ENCODE measurements at regions not wholly inside any gene's neighbourhood (a gene's known extent, or its start where the extent isn't known, plus 50 kb on each side); places are given as distances from the start of the nearest gene placed in this dataset.

- Histone ChIP-seq H3K9me3 (ENCODE audit: control insufficient read depth in 1 of 2, low read length in 2 of 2) (no peaks in the 10 kb centered on the region), H3K4me3 (ENCODE audit: low read depth in 1 of 2, low read length in 2 of 2) (peak overlapping the region in 1 of 2 donors; percentile 35), H3K9ac (ENCODE audit: low read depth in 1 of 2, low read length in 2 of 2) (no peak overlapping the region), H3K27me3 (ENCODE audit: control insufficient read depth in 1 of 2, insufficient read depth in 2 of 2, low read length in 2 of 2) (peaks cover 0 to 6% of the 10 kb centered on the region in 2 donors), H3K27ac (ENCODE audit: low read depth, low read length) (no peak overlapping the region), H3K4me1 (ENCODE audit: control insufficient read depth in 1 of 2, insufficient read depth in 2 of 2, low read length in 2 of 2) (no peaks in the 10 kb centered on the region), H3K36me3 (ENCODE audit: control insufficient read depth in 1 of 2, insufficient read depth in 2 of 2, low read length in 2 of 2) (no peaks in the 10 kb centered on the region)
Observed at GRCh38 chr3:69540706-69541581, 155.1 kb upstream of the FRMD4B start.

- Histone ChIP-seq H3K27ac (ENCODE audit: low read depth, low read length) (no peak overlapping the region), H3K4me1 (ENCODE audit: control insufficient read depth in 1 of 2, insufficient read depth in 2 of 2, low read length in 2 of 2) (no peaks in the 10 kb centered on the region), H3K36me3 (ENCODE audit: control insufficient read depth in 1 of 2, insufficient read depth in 2 of 2, low read length in 2 of 2) (no peaks in the 10 kb centered on the region), H3K27me3 (ENCODE audit: control insufficient read depth in 1 of 2, insufficient read depth in 2 of 2, low read length in 2 of 2) (peaks cover 0 to 6% of the 10 kb centered on the region in 2 donors), H3K9ac (ENCODE audit: low read depth in 1 of 2, low read length in 2 of 2) (no peak overlapping the region), H3K9me3 (ENCODE audit: control insufficient read depth in 1 of 2, low read length in 2 of 2) (no peaks in the 10 kb centered on the region), H3K4me3 (ENCODE audit: low read depth in 1 of 2, low read length in 2 of 2) (no peak overlapping the region)
Observed at GRCh38 chr3:69539134-69539533, 153.2 kb upstream of the FRMD4B start.

- Histone ChIP-seq H3K27ac (ENCODE audit: low read depth, low read length) (no peak overlapping the region), H3K4me3 (ENCODE audit: low read depth in 1 of 2, low read length in 2 of 2) (no peak overlapping the region), H3K4me1 (ENCODE audit: control insufficient read depth in 1 of 2, insufficient read depth in 2 of 2, low read length in 2 of 2) (no peaks in the 10 kb centered on the region), H3K9ac (ENCODE audit: low read depth in 1 of 2, low read length in 2 of 2) (no peak overlapping the region), H3K36me3 (ENCODE audit: control insufficient read depth in 1 of 2, insufficient read depth in 2 of 2, low read length in 2 of 2) (no peaks in the 10 kb centered on the region), H3K27me3 (ENCODE audit: control insufficient read depth in 1 of 2, insufficient read depth in 2 of 2, low read length in 2 of 2) (peaks cover 0 to 6% of the 10 kb centered on the region in 2 donors), H3K9me3 (ENCODE audit: control insufficient read depth in 1 of 2, low read length in 2 of 2) (no peaks in the 10 kb centered on the region)
Observed at GRCh38 chr3:69538281-69538680, 152.4 kb upstream of the FRMD4B start.

DNA sequence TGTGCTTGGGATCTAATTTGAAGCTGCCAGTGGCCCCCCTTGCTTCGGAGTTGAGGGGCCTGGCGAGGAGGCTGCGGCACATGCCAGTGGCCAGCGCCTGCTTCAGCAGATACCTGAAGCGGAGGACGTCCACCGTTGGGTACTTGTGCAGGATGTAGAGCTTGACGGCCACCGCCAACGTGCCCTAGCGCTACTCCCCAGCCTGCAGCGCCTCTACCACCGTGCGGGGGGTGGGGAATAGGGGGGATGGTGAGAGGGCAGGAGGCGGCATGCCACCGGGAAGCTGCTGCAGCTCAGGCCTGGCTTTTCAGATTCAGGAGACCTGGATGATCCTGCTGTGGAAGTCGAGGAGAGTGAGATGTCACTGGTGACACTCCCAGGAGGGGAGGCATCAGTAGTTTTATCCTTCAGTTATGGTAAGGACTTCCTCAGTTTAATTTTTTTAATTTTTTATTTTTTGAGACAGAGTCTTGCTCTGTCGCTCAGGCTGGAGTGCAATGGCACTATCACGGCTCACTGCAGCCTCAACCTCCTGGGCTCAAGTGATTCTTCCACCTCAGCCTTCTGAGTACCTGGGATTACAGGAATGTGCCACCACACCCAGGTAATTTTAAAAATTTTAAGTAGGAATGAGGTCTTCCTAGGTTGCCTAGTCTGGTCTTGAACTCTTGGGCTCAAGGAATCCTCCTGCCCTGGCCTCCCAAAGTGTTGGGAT lies 150.6 kb upstream of the FRMD4B start:
- Histone ChIP-seq H3K9me3 (ENCODE audit: control insufficient read depth in 1 of 2, low read length in 2 of 2) (no peaks in the 10 kb centered on the region), H3K4me1 (ENCODE audit: control insufficient read depth in 1 of 2, insufficient read depth in 2 of 2, low read length in 2 of 2) (no peaks in the 10 kb centered on the region), H3K27ac (ENCODE audit: low read depth, low read length) (no peak overlapping the region), H3K36me3 (ENCODE audit: control insufficient read depth in 1 of 2, insufficient read depth in 2 of 2, low read length in 2 of 2) (no peaks in the 10 kb centered on the region), H3K4me3 (ENCODE audit: low read depth in 1 of 2, low read length in 2 of 2) (no peak overlapping the region), H3K27me3 (ENCODE audit: control insufficient read depth in 1 of 2, insufficient read depth in 2 of 2, low read length in 2 of 2) (peaks cover 0 to 6% of the 10 kb centered on the region in 2 donors), H3K9ac (ENCODE audit: low read depth in 1 of 2, low read length in 2 of 2) (no peak overlapping the region)

- Histone ChIP-seq H3K9me3 (ENCODE audit: control insufficient read depth in 1 of 2, low read length in 2 of 2) (no peaks in the 10 kb centered on the region), H3K9ac (ENCODE audit: low read depth in 1 of 2, low read length in 2 of 2) (no peak overlapping the region), H3K4me1 (ENCODE audit: control insufficient read depth in 1 of 2, insufficient read depth in 2 of 2, low read length in 2 of 2) (no peaks in the 10 kb centered on the region), H3K36me3 (ENCODE audit: control insufficient read depth in 1 of 2, insufficient read depth in 2 of 2, low read length in 2 of 2) (no peaks in the 10 kb centered on the region), H3K27ac (ENCODE audit: low read depth, low read length) (no peak overlapping the region), H3K4me3 (ENCODE audit: low read depth in 1 of 2, low read length in 2 of 2) (no peak overlapping the region), H3K27me3 (ENCODE audit: control insufficient read depth in 1 of 2, insufficient read depth in 2 of 2, low read length in 2 of 2) (peaks cover 0 to under 1% of the 10 kb centered on the region in 2 donors)
Observed at GRCh38 chr3:69535613-69536012, 149.7 kb upstream of the FRMD4B start.

DNA sequence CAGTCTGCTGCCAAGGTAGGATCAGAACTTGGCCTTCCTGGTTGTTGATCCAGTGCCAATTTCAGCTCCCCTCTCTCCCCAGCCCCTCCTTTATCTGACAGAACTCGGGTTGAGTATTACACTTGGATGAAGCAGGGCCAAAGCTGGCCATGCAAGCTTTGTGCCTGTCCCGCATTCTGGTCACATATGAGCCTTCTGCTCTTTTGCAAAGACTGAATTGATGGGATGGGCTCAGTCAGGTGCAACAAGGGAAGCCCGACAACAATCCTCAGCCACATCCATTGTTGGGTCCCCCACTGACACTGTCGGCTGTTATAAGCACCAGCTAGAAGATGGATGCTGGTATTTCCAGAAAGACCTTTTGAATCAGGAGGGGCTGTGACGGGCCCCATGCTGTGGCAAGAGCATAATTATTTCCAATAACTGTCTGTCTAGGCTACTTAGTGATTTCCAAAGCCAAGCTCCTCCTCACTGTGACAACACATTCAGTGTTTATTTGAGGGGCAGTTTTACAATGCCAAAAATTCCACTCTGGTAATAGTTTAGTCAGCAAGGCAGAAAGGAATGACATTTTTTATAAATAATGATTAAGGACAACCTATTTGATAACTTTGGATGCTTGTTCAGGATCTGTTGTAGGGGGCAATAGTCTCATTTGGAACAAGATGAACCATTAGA lies 146.8 kb upstream of the FRMD4B start:
- Histone ChIP-seq H3K27me3 (ENCODE audit: control insufficient read depth in 1 of 2, insufficient read depth in 2 of 2, low read length in 2 of 2) (no peaks in the 10 kb centered on the region), H3K4me3 (ENCODE audit: low read depth in 1 of 2, low read length in 2 of 2) (no peak overlapping the region), H3K4me1 (ENCODE audit: control insufficient read depth in 1 of 2, insufficient read depth in 2 of 2, low read length in 2 of 2) (no peaks in the 10 kb centered on the region), H3K9ac (ENCODE audit: low read depth in 1 of 2, low read length in 2 of 2) (no peak overlapping the region), H3K36me3 (ENCODE audit: control insufficient read depth in 1 of 2, insufficient read depth in 2 of 2, low read length in 2 of 2) (no peaks in the 10 kb centered on the region), H3K27ac (ENCODE audit: low read depth, low read length) (no peak overlapping the region), H3K9me3 (ENCODE audit: control insufficient read depth in 1 of 2, low read length in 2 of 2) (no peaks in the 10 kb centered on the region)

DNA sequence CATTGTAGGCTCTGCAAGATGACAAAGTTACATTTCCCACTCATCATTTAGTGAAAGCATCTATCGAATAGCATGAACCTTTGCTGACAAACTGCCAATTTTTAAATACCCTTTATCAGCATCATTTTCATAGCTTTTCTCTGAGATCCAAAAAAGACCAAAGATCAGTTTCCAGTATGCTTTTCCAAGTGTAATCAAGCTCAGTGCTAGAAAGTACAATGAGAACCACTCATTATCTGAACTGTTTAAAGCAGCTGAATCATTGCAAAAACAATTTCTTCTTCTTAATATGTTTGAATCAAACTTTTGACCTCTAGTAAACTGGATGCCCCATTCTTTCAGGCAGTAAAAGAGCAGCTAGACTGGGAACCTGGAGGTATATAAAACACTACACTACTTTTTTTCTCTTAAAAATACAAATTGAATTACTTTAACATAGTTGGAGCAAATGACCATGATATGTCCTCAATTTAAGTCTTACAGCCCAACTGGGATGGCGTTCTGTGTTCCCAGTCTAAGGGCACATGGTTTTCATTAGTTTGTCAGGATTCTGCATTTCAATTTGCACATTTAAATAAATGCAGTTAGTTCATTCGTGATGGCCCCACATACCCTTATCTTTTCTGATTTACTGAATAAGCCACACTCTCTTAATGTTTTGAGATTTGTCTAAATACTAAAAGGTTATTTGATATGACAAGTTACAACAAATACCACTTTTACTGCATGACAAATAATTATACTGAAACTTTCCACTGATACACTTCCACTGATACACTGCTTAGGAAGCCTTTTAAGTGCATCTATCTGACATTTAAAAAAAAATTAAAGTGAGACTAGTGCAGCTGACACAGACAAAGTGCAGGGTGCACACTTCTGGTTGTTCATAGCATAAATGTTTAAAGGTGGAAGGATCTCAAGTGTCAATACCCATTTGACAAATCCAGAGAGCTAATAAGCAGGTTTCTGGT lies 146.0 kb upstream of the FRMD4B start:
- no peak overlapping the region for H3K9ac ChIP-seq (ENCODE audit: low read depth in 1 of 2, low read length in 2 of 2)
- no peaks in the 10 kb centered on the region for H3K27me3 ChIP-seq (ENCODE audit: control insufficient read depth in 1 of 2, insufficient read depth in 2 of 2, low read length in 2 of 2)
- H3K27ac ChIP-seq (ENCODE audit: low read depth, low read length): no peak overlapping the region

DNA sequence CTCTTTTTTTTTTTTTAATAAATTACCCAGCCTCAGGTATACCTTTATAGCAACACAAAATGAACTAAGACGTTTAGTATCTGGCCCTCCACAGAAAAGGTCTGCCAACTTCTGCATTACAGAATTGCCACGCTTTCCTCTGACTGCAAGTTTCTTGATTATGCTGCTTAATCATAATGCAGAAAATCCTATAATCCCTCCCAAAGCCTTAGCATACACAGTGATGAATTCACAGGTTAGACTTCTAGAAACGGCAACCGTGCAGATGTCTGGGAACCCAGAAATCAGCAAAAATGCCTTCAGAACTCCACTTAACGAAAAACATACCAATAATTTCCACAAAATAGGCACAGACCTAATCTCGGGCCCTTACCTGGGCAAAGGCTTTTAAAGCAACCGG lies 144.7 kb upstream of the FRMD4B start:
- Histone ChIP-seq H3K27me3 (ENCODE audit: control insufficient read depth in 1 of 2, insufficient read depth in 2 of 2, low read length in 2 of 2) (no peaks in the 10 kb centered on the region), H3K9me3 (ENCODE audit: control insufficient read depth in 1 of 2, low read length in 2 of 2) (no peaks in the 10 kb centered on the region), H3K36me3 (ENCODE audit: control insufficient read depth in 1 of 2, insufficient read depth in 2 of 2, low read length in 2 of 2) (no peaks in the 10 kb centered on the region), H3K9ac (ENCODE audit: low read depth in 1 of 2, low read length in 2 of 2) (no peak overlapping the region), H3K4me3 (ENCODE audit: low read depth in 1 of 2, low read length in 2 of 2) (no peak overlapping the region), H3K27ac (ENCODE audit: low read depth, low read length) (no peak overlapping the region), H3K4me1 (ENCODE audit: control insufficient read depth in 1 of 2, insufficient read depth in 2 of 2, low read length in 2 of 2) (no peaks in the 10 kb centered on the region)

More for the DNA sequence above, 146.0 kb upstream of the FRMD4B start:
- Histone ChIP-seq H3K9me3 (ENCODE audit: control insufficient read depth in 1 of 2, low read length in 2 of 2) (no peaks in the 10 kb centered on the region), H3K4me1 (ENCODE audit: control insufficient read depth in 1 of 2, insufficient read depth in 2 of 2, low read length in 2 of 2) (no peaks in the 10 kb centered on the region), H3K4me3 (ENCODE audit: low read depth in 1 of 2, low read length in 2 of 2) (no peak overlapping the region), H3K36me3 (ENCODE audit: control insufficient read depth in 1 of 2, insufficient read depth in 2 of 2, low read length in 2 of 2) (no peaks in the 10 kb centered on the region)

GRCh38 chr3:69527498-69527897 lies 141.6 kb upstream of the FRMD4B start:
- Histone ChIP-seq H3K27me3 (ENCODE audit: control insufficient read depth in 1 of 2, insufficient read depth in 2 of 2, low read length in 2 of 2) (no peaks in the 10 kb centered on the region), H3K4me3 (ENCODE audit: low read depth in 1 of 2, low read length in 2 of 2) (no peak overlapping the region), H3K4me1 (ENCODE audit: control insufficient read depth in 1 of 2, insufficient read depth in 2 of 2, low read length in 2 of 2) (no peaks in the 10 kb centered on the region), H3K9ac (ENCODE audit: low read depth in 1 of 2, low read length in 2 of 2) (no peak overlapping the region), H3K27ac (ENCODE audit: low read depth, low read length) (no peak overlapping the region), H3K36me3 (ENCODE audit: control insufficient read depth in 1 of 2, insufficient read depth in 2 of 2, low read length in 2 of 2) (no peaks in the 10 kb centered on the region), H3K9me3 (ENCODE audit: control insufficient read depth in 1 of 2, low read length in 2 of 2) (no peaks in the 10 kb centered on the region)

Measured in duodenal mucosa (tissue), 2 donors.